ENCODE measurements at regions not wholly inside any gene's neighbourhood (a gene's known extent, or its start where the extent isn't known, plus 50 kb on each side); places are given as distances from the start of the nearest gene placed in this dataset.

DNA sequence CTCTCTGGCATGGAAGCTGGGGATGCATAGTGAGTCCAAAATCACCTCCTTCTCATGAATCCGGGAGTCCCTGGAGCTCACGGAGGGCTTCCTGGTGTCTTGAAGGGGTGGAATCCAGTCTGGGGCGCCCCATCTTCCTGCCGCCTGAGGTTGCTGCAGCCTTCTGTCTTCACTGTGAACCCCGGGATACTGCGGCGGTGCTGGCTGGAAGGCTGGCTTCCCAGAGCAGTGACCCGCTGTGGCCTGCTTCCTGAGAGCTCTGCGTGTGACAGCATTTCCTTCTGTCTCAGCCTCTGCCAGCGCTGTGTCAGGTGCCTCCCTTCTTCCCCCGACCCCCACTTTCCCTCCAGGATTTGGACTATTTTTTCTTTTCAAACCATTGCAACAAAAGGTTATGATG, 98.8 kb upstream of the STOX2 start:
- Histone ChIP-seq H3K4me3 (no peak overlapping the region), H3K9me3 (ENCODE audit: low read depth) (no peaks in the 10 kb centered on the region), H3K27me3 (peaks cover 3% of the 10 kb centered on the region), H3K27ac (no peak overlapping the region), H3K36me3 (no peaks in the 10 kb centered on the region), H3K4me1 (ENCODE audit: low read depth) (no peaks in the 10 kb centered on the region)
- TF ChIP-seq, protein P1, sequence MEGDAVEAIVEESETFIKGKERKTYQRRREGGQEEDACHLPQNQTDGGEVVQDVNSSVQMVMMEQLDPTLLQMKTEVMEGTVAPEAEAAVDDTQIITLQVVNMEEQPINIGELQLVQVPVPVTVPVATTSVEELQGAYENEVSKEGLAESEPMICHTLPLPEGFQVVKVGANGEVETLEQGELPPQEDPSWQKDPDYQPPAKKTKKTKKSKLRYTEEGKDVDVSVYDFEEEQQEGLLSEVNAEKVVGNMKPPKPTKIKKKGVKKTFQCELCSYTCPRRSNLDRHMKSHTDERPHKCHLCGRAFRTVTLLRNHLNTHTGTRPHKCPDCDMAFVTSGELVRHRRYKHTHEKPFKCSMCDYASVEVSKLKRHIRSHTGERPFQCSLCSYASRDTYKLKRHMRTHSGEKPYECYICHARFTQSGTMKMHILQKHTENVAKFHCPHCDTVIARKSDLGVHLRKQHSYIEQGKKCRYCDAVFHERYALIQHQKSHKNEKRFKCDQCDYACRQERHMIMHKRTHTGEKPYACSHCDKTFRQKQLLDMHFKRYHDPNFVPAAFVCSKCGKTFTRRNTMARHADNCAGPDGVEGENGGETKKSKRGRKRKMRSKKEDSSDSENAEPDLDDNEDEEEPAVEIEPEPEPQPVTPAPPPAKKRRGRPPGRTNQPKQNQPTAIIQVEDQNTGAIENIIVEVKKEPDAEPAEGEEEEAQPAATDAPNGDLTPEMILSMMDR (IDR thresholded peaks at IDR 0.05; ENCODE audit: low read depth, low read length), result no peak
- DNase-seq (ENCODE audit: low read depth in 1 of 2, low spot score in 1 of 2), result no peak

DNA sequence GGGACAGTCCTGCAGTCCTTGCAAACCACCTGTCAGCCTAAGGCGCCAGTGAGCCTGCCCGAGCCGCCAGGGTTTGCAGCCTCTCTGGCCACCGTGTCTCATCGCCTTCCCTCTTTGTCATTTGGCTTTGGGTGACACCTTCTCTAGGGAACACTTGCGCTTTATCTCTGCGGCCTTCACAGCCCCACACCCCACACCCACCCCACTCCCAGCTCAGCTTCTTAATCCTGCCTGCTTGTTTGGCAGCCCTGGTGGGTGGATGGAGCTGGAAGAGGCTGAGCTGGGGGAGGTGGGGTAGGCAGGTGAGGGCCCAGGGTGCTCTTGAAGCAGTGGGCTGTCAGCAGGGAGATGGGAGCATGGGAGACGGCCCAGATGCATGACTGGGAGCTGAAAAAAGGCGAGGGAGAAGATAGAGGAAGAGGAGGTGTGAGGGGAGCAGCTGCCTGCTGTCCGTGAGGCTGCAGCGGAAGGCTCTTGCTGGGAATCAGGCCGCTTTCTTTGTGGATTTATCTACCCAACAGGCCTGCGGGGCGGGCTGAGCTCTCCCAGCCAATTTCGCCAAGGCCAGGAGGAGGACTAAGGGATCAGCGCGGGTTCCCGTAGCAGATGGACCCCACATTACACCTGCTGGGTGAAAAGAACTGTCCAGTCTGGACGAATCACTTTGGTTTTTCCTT, 97.5 kb upstream of the STOX2 start:
- H3K4me1 ChIP-seq (ENCODE audit: low read depth), result no peaks in the 10 kb centered on the region
- H3K4me3 ChIP-seq, result no peak overlapping the region
- peak overlapping the region; percentile 30 for H3K27ac ChIP-seq
- no peaks in the 10 kb centered on the region for H3K9me3 ChIP-seq (ENCODE audit: low read depth)
- no peaks in the 10 kb centered on the region for H3K36me3 ChIP-seq
- H3K27me3 ChIP-seq, result no peaks in the 10 kb centered on the region
- TF ChIP-seq, protein P1 (IDR thresholded peaks at IDR 0.05; ENCODE audit: low read depth, low read length), result no peak
- DNase-seq (ENCODE audit: low read depth in 1 of 2, low spot score in 1 of 2), result no peak

DNA sequence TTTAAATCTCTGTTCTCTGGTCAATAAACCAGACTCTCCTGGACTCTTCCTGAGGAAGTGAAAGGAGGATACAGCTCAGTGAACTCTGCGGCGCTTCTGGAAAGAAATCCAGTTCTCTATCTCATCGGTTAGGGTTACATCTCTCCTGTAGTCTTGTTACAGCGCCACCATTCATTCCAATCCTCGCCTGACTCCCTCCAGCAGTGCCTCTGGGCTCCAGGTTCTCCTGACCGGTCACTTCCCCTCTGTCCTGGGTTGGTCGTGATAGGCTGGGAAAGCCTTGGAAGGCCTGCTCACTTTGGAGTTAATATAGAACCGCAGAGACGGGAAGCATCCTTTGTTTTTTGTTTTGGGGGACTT, 97.0 kb upstream of the STOX2 start:
- no peaks in the 10 kb centered on the region for H3K9me3 ChIP-seq (ENCODE audit: low read depth)

DNA sequence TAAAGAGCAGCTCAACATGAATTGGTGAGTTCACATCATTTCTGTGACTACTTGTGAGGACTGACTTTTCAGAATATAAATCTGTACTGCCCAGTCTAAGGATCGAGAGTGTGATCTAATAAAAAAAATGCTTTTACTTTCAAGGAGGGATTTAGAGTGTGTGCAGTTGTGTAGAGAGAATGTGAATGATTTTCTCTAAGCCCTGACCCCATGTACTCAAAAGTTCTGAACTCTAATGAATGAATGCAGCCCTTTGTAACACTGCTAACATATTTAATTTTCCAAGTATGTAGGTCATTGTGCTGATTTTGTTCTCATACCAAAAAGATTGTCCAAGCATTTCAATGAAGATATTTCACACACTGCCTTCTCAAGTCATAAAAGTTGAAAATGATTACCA, 92.5 kb upstream of the STOX2 start:
- H3K27ac ChIP-seq, result no peak overlapping the region
- no peaks in the 10 kb centered on the region for H3K36me3 ChIP-seq
- no peaks in the 10 kb centered on the region for H3K27me3 ChIP-seq
- H3K4me3 ChIP-seq, result no peak overlapping the region
- no peak for DNase-seq (ENCODE audit: low read depth in 1 of 2, low spot score in 1 of 2)
- TF ChIP-seq, protein P1 (IDR thresholded peaks at IDR 0.05; ENCODE audit: low read depth, low read length), result no peak
- no peaks in the 10 kb centered on the region for H3K9me3 ChIP-seq (ENCODE audit: low read depth)
- no peaks in the 10 kb centered on the region for H3K4me1 ChIP-seq (ENCODE audit: low read depth)

More for the DNA sequence above, 97.0 kb upstream of the STOX2 start:
- H3K36me3 ChIP-seq, result no peaks in the 10 kb centered on the region
- no peak for DNase-seq (ENCODE audit: low read depth in 1 of 2, low spot score in 1 of 2)
- TF ChIP-seq, protein P1 (IDR thresholded peaks at IDR 0.05; ENCODE audit: low read depth, low read length), result no peak
- no peaks in the 10 kb centered on the region for H3K27me3 ChIP-seq
- H3K4me1 ChIP-seq (ENCODE audit: low read depth), result no peaks in the 10 kb centered on the region
- no peak overlapping the region for H3K4me3 ChIP-seq
- H3K27ac ChIP-seq, result no peak overlapping the region

DNA sequence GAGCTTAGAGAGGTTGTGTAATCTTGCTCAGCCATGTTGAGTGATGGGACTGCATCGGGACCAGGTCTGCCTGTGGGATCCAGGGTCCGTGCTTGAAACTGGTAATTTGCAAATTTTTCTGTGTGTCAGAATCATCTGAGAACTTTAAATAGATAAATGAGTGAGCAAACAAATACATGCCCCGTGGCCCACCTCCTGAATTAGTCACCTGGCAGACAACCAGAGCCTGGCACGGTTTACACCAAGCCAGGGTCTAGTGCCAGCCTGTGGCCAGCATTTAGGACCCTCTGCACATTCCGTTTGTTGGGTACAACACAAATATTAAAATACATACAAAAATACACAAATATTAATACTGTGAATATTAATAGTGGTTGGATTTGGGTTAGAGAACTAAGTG, 90.6 kb upstream of the STOX2 start:
- TF ChIP-seq, protein P1 (IDR thresholded peaks at IDR 0.05; ENCODE audit: low read depth, low read length), result no peak
- H3K4me1 ChIP-seq (ENCODE audit: low read depth), result no peaks in the 10 kb centered on the region
- H3K4me3 ChIP-seq, result no peak overlapping the region
- DNase-seq (ENCODE audit: low read depth in 1 of 2, low spot score in 1 of 2), result no peak
- no peak overlapping the region for H3K27ac ChIP-seq
- H3K27me3 ChIP-seq, result no peaks in the 10 kb centered on the region
- no peaks in the 10 kb centered on the region for H3K36me3 ChIP-seq
- H3K9me3 ChIP-seq (ENCODE audit: low read depth), result no peaks in the 10 kb centered on the region
